DMS 273 treated with DMSO at 0.1 percent for 48 hours (cell line): ENCODE measurements at regions not wholly inside any gene's neighbourhood (a gene's known extent, or its start where the extent isn't known, plus 50 kb on each side); places are given as distances from the start of the nearest gene placed in this dataset.
"Not testable (repeated sequence)": the region's sequence is repeated elsewhere in the genome, so short reads cannot be mapped to it uniquely, and the experiment has no call there.

Experiments used
- DNase-seq: peaks from one replicate; lab custom pipeline; 2025; lab: John Stamatoyannopoulos, UW

GRCh38 chr4:17436047-17436749, 75.7 kb downstream of the QDPR start:
- not testable (repeated sequence) for DNase-seq

GRCh38 chr4:17433827-17434226, 78.1 kb downstream of the QDPR start:
- DNase-seq = no peak

- DNase-seq = no peak
Observed at GRCh38 chr4:17427991-17428390, 83.9 kb downstream of the QDPR start.

- DNase-seq = no peak
Observed at GRCh38 chr4:17426222-17426621, 85.7 kb downstream of the QDPR start.

GRCh38 chr4:17418010-17418409, 93.9 kb downstream of the QDPR start:
- DNase-seq = no peak

DNA sequence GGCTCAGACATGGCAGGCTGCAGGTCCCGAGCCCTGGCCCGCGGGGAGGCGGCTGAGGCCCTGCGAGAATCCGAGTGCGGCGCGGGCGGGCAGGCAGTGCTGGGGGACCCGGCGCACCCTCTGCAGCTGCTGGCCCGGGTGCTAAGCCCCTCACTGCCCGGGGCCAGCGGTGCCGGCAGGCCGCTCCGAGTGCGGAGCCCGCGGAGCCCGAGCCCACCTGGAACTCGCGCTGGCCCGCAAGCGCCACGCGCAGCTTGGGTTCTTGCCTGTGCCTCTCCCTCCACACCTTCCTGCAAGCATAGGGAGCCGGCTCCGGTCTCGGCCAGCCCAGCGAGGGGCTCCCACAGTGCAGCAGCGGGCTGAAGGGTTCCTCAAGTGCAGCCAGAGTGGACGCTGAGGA, 97.5 kb downstream of the QDPR start:
- DNase-seq = no peak

GRCh38 chr4:17400686-17401085, 111.2 kb downstream of the QDPR start:
- no peak for DNase-seq

DNA sequence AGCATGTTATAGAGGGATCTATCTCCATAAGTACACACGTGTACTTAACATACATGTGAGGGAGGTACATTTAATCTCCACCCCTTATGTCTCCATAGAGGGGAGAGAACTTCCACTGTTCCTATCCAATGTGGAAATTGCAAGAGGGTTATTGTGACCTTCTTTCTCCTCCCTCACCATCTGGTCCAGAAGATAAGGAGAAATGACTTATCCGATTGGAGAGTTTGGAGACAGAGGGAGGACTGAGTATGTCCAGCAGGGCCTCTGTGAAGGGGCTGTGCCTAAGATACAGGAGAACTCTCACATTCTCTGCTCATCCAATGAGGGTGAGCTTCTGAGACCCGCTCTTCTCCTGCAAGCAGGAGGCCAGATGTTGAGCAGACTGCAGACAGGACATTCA, 113.1 kb downstream of the QDPR start:
- no peak for DNase-seq

- DNase-seq = no peak
Observed at GRCh38 chr4:17398035-17398434, 113.9 kb downstream of the QDPR start.

DNA sequence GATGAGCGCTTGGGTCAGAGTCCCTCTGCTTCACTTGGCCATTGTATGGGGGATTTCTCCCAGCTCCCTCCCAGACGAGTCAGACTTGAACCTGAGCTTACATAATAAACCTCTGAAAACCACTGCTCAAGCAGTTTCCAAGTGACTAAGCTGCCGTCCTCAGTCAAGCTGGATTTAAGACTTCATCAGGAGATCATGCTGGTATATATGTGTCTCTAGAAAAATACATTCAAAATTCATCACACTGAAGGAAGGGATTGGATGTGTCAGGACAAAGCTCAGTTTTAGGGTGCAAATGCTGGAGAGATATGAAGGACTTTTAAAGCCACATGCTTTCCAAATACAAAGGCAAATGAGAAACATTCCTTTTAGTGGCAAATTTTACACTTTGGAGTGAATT, 114.3 kb downstream of the QDPR start:
- no peak for DNase-seq

GRCh38 chr4:17385403-17385802, 126.5 kb downstream of the QDPR start:
- DNase-seq = no peak

- DNase-seq = no peak
Observed at GRCh38 chr4:17380347-17380746, 131.5 kb downstream of the QDPR start.

DNA sequence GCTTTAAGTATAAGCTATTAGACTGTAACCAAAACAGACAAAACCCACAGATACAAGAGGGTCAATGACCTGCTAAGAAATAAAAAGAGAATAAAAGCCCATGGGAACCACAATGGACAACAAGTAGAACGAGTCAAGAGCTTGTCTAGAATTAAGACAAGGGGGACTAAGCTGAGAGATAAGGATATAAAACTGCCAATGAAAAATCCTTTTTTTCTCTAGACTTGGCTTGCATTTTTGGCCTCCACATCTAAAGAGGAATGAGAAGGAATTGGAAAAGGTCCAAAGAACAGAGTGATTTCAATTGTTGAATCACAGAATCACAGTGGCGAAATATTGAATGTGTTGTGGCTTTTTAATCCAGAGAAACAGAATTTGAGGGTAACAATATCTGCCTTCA, 135.7 kb downstream of the QDPR start:
- no peak for DNase-seq

GRCh38 chr4:17373666-17374065, 138.2 kb downstream of the QDPR start:
- no peak for DNase-seq

DNA sequence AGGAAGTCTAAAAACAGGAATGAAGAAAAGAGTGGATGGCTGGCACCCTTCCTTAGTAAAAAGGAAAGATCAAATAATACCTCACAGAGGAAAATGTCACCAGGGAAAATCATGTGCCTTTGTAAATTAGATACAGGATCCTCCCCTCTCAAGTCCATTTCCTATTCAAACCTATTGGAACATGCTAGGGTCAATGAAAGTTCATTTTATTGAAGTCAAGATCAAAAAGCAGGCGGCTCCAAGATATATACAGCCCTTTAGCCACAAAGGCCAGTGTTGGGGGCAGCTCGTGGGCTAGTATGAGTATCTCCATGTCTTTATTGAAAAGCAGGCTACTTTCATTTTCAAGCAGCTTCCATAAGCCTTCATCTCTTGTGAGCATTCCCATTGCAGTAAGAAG, 141.1 kb downstream of the QDPR start:
- DNase-seq = no peak

DNA sequence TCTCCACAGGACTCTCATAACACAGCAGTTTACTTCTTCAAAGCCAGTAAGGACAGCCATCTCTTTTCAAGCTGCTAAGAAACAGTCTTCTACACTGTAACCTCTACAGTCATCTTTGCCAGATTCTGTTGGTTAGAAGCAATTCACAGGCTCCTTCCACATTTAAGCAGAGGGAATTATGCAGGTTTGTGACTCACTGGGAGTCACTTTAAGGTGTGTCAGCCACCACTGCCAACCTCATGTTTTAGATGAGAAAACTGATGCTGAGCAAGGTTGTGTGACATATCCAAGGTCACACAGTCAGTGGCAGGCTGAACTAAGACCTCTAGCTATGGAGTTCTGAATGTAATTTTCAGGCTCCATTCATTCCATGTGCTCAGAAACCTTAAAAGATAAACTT, 143.5 kb downstream of the QDPR start:
- no peak for DNase-seq

DNA sequence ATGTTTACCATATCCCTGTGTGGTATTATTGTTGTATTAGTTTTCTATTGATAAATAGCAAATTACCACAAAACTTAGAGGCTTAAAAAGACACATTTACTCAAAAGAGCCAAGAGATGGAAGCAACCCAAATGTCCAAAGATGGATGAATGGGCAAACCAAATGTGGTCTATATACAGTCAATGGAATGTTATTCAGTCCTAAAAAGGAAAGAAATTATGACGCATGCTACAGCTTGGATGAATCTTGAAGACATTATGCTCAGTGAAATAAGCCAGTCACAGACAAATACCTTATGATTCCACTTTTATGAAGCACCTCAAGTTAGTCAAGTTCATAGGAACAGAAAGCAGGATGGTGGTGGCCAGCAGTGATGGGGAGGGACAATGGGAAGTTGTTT, 144.7 kb downstream of the QDPR start:
- no peak for DNase-seq

DNA sequence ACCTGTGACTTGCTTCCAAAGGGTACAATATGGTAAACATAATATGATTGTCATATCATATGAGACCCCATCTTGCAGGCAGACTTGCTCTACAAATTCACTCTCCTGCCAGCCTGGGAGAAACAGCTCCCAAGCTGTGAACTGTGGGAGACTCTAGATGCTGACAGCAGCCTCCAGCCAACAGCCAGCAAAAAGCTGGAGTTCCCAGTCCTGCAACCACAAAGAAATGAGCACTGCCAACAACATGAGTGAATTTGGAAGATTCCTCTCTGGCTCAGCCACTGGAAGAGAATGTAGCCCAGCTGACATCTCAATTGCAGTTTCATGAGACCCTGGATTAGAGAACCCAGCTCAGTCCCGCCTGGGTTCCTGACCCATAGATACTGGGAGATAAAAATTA, 145.4 kb downstream of the QDPR start:
- DNase-seq = no peak

- DNase-seq = no peak
Observed at GRCh38 chr4:17362430-17362829, 149.5 kb downstream of the QDPR start.

DNA sequence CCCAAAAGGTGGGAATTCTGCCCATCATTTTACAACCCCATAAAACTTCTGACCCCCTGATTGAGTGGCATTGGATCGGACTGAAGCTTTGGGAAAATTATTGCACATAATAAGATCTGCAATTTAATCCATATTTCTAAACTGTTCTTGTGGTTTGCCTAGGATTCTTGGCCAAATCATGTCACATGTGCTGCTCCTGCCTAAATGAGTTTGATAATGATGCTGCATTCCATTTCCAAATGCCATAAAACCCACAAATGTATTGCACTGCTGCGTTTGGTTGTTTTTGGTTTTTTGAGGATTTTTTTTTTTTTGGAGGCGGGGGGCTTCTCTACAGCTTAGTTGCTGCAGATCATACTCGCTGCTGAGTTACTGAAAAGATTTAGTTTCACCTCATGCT, 153.6 kb downstream of the QDPR start:
- no peak for DNase-seq

GRCh38 chr4:17356926-17357325, 155.0 kb downstream of the QDPR start:
- DNase-seq = peak; percentile 38

DNA sequence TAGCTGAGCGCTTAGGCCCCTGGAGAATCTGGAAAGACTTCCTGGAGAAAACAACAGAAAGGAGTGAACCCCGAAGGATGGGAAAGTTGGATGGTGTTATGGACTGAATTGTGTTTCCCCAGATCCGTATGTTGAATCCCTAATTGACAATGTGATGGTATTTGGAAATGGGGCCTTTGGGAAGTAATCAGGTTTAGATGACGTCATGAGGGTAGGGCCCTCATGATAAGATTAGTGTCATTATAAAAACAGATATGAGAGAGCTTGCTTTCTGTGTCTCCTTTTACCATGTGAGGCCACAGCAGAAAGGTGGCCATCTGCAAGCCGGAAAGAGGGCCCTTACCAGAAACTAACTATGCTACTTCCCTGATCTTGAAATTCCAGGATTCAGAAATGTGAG, 159.5 kb downstream of the QDPR start:
- no peak for DNase-seq

GRCh38 chr4:17347445-17347844, 164.4 kb downstream of the QDPR start:
- DNase-seq = peak; percentile 10

- no peak for DNase-seq
Observed at GRCh38 chr4:17339376-17339775, 172.5 kb downstream of the QDPR start.

DNA sequence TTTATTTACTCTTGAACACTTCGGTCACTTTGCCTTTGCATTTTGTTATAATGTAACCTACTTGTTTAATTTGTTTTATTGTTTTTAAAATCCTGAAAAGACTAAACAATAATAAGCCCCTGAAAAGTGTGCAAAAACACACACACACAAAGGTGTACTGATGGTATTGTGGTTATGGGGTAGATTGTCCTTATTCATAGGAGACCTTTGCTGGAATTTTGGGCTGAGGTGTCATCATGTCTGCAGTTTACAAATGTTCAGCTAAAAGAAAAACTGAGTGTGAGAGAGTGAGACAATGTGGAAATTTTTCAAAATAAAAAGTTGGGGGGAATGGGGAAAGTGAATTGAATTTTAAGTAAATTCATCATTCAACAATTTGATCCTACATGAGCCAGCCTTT, 174.9 kb downstream of the QDPR start:
- DNase-seq = no peak
